Colonic mucosa (tissue), 4 donors: ENCODE measurements at regions not wholly inside any gene's neighbourhood (a gene's known extent, or its start where the extent isn't known, plus 50 kb on each side); places are given as distances from the start of the nearest gene placed in this dataset.

Experiments used
- DNase-seq: peaks from one replicate; pipeline ENCODE4 v3.0.0-alpha.2; 2020
- H3K27ac ChIP-seq: fragments of 200-600 bp; one replicate; pipeline ENCODE4 v1.8.0; 2021
- H3K27me3 ChIP-seq: fragments of 200-600 bp; one replicate; pipeline ENCODE4 v1.8.0; 2021
- H3K36me3 ChIP-seq: fragments of 200-600 bp; one replicate; pipeline ENCODE4 v1.8.0; 2021
- H3K4me1 ChIP-seq: fragments of 200-600 bp; one replicate; pipeline ENCODE4 v1.8.0; 2021; ENCODE audit warnings: mild to moderate bottlenecking
- H3K4me3 ChIP-seq: fragments of 200-600 bp; one replicate; pipeline ENCODE4 v1.8.0; 2021
- H3K9ac ChIP-seq, 2 donors: one replicate each; pipeline ENCODE4 v1.7.0; 2013; ENCODE audit warnings: control low read depth in 2 of 2, low read depth in 2 of 2, low read length in 2 of 2
- H3K9me3 ChIP-seq: fragments of 200-600 bp; one replicate; pipeline ENCODE4 v1.8.0; 2021
- intact Hi-C: fragments of 100-400 bp; cut with DNase I; formaldehyde crosslinking; loops from one replicate; pipeline ENCODE4 v1.14.1; 2022
- TF ChIP-seq, protein P1 (sequence below): fragments of 200-600 bp; IDR thresholded peaks from one replicate; pipeline ENCODE4 v1.8.0; 2022; ENCODE audit warnings: antibody characterized with exemption, mild to moderate bottlenecking
- donor health status: healthy.
- donor health status: DM: no; HTN: no; CAD: no.
- donor health status: DM: no; HTN: no; CAD: no.

DNA sequence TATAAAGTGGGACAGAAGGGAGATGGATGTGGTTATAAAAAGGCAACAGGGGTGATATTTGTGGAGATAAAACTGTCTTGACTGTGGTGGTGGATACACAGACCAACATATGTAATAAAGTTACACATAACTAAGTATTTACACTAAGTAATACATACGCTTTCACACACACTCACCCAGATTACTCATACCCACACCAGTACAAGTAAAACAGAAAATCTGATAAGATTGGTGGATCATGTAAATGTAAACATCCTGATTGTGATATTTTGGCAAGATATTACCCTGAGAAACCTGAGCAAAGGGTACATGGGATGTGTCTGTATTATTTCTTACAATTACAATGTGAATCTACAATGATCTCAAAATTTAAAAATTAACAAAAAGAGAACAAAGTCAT is 53.3 kb upstream of the SLIT3 start:
- H3K36me3 ChIP-seq = no peaks in the 10 kb centered on the region
- H3K4me1 ChIP-seq = no peaks in the 10 kb centered on the region
- H3K27me3 ChIP-seq = no peaks in the 10 kb centered on the region
- no peak overlapping the region for H3K9ac ChIP-seq
- no peak overlapping the region for H3K27ac ChIP-seq
- no peaks in the 10 kb centered on the region for H3K9me3 ChIP-seq
- no peak for DNase-seq
- TF ChIP-seq, protein P1, sequence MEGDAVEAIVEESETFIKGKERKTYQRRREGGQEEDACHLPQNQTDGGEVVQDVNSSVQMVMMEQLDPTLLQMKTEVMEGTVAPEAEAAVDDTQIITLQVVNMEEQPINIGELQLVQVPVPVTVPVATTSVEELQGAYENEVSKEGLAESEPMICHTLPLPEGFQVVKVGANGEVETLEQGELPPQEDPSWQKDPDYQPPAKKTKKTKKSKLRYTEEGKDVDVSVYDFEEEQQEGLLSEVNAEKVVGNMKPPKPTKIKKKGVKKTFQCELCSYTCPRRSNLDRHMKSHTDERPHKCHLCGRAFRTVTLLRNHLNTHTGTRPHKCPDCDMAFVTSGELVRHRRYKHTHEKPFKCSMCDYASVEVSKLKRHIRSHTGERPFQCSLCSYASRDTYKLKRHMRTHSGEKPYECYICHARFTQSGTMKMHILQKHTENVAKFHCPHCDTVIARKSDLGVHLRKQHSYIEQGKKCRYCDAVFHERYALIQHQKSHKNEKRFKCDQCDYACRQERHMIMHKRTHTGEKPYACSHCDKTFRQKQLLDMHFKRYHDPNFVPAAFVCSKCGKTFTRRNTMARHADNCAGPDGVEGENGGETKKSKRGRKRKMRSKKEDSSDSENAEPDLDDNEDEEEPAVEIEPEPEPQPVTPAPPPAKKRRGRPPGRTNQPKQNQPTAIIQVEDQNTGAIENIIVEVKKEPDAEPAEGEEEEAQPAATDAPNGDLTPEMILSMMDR = no peak
- intact Hi-C loops = no loop called here
- H3K4me3 ChIP-seq = no peak overlapping the region

DNA sequence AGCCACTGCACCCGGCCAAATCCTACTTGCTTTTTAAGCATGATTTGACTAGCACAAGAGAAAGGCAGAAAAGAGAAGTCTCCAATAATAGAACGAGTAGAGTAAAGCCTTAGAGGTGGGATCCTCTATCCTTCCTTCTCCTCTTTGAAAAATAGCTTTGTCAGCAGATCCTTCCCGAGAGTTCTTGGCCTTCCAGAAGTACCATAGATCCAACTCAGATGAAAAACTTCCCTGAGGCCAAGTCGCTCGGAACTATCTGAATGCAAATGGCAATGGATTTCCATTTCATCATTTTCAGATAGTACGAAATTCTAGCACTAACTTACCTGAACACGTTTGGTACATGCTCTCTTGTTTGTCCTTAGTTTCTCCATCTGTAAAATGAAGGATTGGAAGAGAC is 52.0 kb upstream of the SLIT3 start:
- Histone ChIP-seq H3K27me3 (no peaks in the 10 kb centered on the region), H3K27ac (no peak overlapping the region), H3K9ac (no peak overlapping the region), H3K9me3 (no peaks in the 10 kb centered on the region), H3K4me3 (no peak overlapping the region), H3K36me3 (no peaks in the 10 kb centered on the region), H3K4me1 (no peaks in the 10 kb centered on the region)
- DNase-seq = no peak
- intact Hi-C loops = no loop called here
- TF ChIP-seq, protein P1 = no peak

DNA sequence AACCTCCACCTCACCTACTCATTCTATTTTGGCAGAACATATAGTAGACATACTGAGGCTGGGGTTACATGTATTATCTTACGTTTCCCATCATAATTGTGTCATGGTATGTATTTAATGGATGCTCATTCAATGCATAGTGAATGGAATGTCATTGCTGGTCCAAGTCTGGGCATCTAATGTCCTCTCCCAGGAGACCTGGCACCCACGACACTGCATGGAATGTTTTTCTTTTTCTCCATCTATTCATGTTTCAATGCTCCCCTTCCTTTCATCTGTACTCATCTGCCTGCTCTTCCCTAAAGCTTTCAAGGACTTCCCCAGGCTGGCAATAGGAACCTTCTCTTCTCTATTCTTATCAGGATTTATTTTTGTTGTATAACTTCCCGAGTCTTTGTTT is 50.8 kb upstream of the SLIT3 start:
- Histone ChIP-seq H3K4me3 (no peak overlapping the region), H3K27me3 (no peaks in the 10 kb centered on the region), H3K36me3 (no peaks in the 10 kb centered on the region), H3K27ac (no peak overlapping the region), H3K4me1 (no peaks in the 10 kb centered on the region), H3K9ac (no peak overlapping the region), H3K9me3 (no peaks in the 10 kb centered on the region)
- intact Hi-C loops = no loop called here
- no peak for DNase-seq
- TF ChIP-seq, protein P1 = no peak

DNA sequence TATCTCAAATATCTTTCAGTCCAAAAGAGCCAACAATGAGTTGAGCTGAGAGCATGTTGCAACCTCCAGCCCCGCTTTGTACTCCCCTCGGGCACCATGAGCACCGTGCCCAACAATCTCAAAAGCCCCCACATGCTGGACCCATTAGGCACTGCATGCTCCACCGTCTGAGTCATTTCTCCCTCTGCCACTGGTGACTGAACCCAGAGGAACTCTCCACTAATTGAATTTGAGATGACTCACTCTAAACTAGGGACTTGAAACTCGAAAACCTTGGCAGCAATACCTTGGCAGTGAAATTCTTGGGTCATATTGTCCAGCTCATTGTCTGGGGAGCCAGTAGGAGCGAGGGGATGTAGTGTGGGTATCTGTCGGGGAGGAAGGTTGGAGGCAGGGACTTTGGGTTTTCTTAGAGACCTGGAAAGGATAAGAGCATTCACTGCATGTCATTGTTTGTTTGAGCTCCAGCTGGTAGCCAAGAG is 49.9 kb upstream of the SLIT3 start:
- no peaks in the 10 kb centered on the region for H3K27me3 ChIP-seq
- DNase-seq = peak; percentile 22
- H3K4me1 ChIP-seq = no peaks in the 10 kb centered on the region
- H3K36me3 ChIP-seq = no peaks in the 10 kb centered on the region
- intact Hi-C loops = no loop called here
- H3K27ac ChIP-seq = no peak overlapping the region
- no peaks in the 10 kb centered on the region for H3K9me3 ChIP-seq
- no peak overlapping the region for H3K4me3 ChIP-seq
- TF ChIP-seq, protein P1 = no peak
- no peak overlapping the region for H3K9ac ChIP-seq
